Stimulated activated CD8-positive, alpha-beta memory T cell treated with anti-CD3 and anti-CD28 coated beads, Interleukin-12 subunit alpha, Interleukin-12 subunit beta, amount 100 ng/mL, for 1 hour (primary cell): ENCODE measurements at regions not wholly inside any gene's neighbourhood (a gene's known extent, or its start where the extent isn't known, plus 50 kb on each side); places are given as distances from the start of the nearest gene placed in this dataset.
"Not testable (repeated sequence)": the region's sequence is repeated elsewhere in the genome, so short reads cannot be mapped to it uniquely, and the experiment has no call there.

ENCODE experiments used
- DNase-seq: peaks from one replicate; pipeline ENCODE4 v3.0.0-alpha.2; 2020; ENCODE audit warnings: low read depth

GRCh38 chr1:228944296-228944695 is 209.0 kb downstream of the RHOU start:
- DNase-seq = no peak

- DNase-seq = no peak
Observed at GRCh38 chr1:228944935-228945371, 209.7 kb downstream of the RHOU start.

- no peak for DNase-seq
Observed at GRCh38 chr1:228945885-228946284, 210.6 kb downstream of the RHOU start.

- not testable (repeated sequence) for DNase-seq
Observed at GRCh38 chr1:228949617-228950016, 214.3 kb downstream of the RHOU start.

- no peak for DNase-seq
Observed at GRCh38 chr1:228953207-228953606, 217.9 kb downstream of the RHOU start.

- not testable (repeated sequence) for DNase-seq
Observed at GRCh38 chr1:228953808-228954207, 218.5 kb downstream of the RHOU start.

GRCh38 chr1:228955691-228956090 is 220.4 kb downstream of the RHOU start:
- DNase-seq = no peak

GRCh38 chr1:228956864-228957263 is 221.6 kb downstream of the RHOU start:
- no peak for DNase-seq

GRCh38 chr1:228957535-228957934 is 222.3 kb downstream of the RHOU start:
- no peak for DNase-seq

- DNase-seq = no peak
Observed at GRCh38 chr1:228958121-228958520, 222.8 kb downstream of the RHOU start.

GRCh38 chr1:228958741-228959140 is 223.5 kb downstream of the RHOU start:
- DNase-seq = no peak

GRCh38 chr1:228960705-228961104 is 225.4 kb downstream of the RHOU start:
- DNase-seq = no peak

GRCh38 chr1:228961511-228961910 is 226.2 kb downstream of the RHOU start:
- no peak for DNase-seq

- no peak for DNase-seq
Observed at GRCh38 chr1:228963795-228964177, 228.5 kb downstream of the RHOU start.

- no peak for DNase-seq
Observed at GRCh38 chr1:228964178-228965089, 229.2 kb downstream of the RHOU start.

- no peak for DNase-seq
Observed at GRCh38 chr1:228968891-228969606, 233.8 kb downstream of the RHOU start.

GRCh38 chr1:228969953-228970800 is 234.9 kb downstream of the RHOU start:
- DNase-seq = no peak

- no peak for DNase-seq
Observed at GRCh38 chr1:228972576-228972975, 237.3 kb downstream of the RHOU start.

GRCh38 chr1:228974273-228974672 is 239.0 kb downstream of the RHOU start:
- no peak for DNase-seq

GRCh38 chr1:228975238-228975907 is 240.1 kb downstream of the RHOU start:
- DNase-seq = no peak

GRCh38 chr1:228976316-228976715 is 241.0 kb downstream of the RHOU start:
- no peak for DNase-seq

GRCh38 chr1:228977307-228977706 is 242.0 kb downstream of the RHOU start:
- no peak for DNase-seq
